ENCODE measurements at regions not wholly inside any gene's neighbourhood (a gene's known extent, or its start where the extent isn't known, plus 50 kb on each side); places are given as distances from the start of the nearest gene placed in this dataset.

DNA sequence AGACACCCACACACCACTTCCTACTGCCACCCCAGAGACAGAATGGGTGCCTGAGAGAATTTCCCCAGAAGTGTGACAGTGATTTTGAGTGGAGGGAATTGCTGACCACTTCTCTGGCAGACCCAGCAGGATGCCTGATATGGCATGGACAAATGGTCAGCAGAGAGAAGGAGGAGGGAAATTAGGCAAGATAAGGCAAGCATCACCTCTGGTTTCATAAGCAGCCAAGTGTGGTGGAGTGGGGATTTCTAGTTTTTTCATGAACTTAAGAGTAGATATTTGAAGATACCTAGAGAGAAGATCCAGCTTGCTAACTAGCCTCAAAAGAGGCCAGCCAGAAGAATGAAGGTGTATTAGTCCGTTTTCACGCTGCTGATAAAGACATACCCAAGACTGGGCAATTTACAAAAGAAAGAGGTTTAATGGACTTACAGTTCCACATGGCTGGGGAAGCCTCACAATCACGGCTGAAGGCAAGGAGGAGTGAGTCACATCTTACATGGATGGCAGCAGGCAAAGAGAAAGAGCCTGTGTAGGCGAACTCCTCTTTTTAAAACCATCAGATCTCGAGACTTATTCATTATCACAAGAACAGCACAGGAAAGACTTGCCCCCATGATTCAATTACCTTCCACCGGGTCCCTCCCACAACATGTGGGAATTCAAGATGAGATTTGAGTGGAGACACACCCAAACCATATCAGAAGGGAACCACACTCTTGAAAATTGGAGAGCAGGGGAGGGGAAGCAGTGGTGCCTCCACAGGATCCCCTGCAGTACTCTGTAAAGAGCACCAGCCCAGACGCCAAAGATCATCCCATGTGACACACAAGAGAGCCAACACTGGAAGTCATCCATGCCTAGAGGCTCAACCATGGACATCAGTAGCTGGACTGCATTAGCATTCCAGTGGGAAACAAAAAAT lies 64.2 kb downstream of the RBM43 start:
- no peak for DNase-seq (ENCODE audit: low read depth in 2 of 2)

DNA sequence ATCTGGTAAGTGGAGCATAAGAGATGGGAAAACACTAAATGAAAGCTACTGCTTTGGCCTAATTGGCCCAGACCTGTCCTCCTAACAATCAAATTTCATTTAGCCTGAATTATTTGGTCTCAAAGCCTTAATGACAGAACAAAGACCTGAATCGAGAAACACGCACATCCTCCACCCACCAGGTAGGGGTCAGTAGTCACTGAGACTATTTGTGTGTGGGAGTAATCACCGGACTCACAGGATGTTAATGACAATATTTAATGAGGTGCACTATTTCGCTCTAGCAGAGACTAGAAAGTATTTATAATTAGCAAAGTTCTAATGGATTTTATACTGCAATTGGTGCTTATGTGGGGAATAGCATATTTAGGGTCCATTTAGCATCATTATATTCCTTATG lies 68.1 kb downstream of the RBM43 start:
- no peak for DNase-seq (ENCODE audit: low read depth in 2 of 2)

DNA sequence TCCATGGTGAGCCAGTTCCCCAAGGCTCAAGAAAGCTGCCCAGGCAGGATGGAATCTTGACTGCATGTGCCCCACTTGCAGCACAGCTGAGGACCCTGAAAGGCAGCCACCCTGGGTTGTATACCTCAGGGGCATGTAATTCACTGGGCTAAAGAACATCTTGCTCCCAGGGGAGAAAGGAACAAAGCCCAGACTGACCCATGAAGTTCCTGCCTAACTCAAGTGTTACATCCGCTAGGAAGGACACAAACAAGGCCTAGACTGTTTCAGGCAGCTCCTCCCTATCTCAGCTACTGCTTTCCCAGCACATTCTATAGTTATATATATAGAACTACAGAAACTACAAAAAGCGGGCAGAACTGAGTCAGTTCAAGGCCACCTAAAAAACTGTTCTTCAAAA lies 69.0 kb downstream of the RBM43 start:
- DNase-seq (ENCODE audit: low read depth in 2 of 2), result no peak

DNA sequence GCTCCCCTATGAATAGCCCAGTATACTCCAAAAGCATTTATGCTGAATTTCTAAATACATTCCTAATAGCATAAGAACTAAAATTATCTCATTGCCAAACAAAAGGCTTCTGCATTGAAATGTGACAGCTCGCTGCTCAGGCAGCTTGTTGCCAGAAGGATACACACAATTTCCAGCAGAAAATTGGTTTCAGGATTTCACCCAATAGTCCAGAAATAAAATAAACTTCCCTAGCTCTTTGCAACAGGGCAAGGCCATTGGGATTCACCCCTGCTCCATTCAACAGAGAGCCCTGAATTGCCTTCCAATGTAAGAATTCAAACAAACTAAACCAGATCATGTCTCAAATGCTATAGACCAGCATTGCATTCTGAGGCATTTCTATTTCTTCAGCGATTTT lies 70.7 kb downstream of the RBM43 start:
- DNase-seq (ENCODE audit: low read depth in 2 of 2), result no peak

DNA sequence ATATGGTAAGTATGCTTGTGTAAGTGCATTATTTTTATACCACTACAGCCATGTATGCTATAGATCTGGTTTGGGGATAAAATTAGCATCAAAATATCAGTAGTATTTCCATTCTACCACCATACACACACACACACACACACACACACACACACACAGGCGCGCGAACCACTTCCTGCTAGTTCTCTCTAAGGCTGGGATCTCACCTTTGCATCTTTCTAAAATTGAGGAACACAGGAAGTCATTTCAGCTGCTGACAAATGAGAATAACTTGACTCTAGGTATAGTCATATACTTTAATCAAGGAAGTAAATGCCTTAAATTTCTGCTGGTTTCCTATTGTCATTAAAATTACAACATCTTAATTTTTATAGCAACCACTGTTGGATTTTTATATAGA lies 72.5 kb downstream of the RBM43 start:
- no peak for DNase-seq (ENCODE audit: low read depth in 2 of 2)

DNA sequence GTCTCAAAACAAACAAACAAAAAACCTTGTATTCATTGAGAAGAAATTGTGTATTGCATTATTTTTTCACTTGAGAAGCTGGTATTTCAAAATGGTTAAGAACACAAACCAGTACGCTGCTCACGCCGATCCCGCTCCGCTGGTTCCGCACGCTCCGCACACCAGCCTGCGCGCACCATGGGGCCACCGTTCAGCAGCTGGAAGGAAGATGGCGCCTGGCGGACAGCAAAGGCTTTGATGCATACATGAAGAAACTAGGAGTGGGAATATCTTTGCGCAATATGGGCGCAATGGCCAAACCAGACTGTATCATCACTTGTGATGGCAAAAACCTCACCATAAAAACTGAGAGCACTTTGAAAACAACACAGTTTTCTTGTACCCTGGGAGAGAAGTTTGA lies 75.7 kb downstream of the RBM43 start:
- DNase-seq (ENCODE audit: low read depth in 2 of 2), result no peak

DNA sequence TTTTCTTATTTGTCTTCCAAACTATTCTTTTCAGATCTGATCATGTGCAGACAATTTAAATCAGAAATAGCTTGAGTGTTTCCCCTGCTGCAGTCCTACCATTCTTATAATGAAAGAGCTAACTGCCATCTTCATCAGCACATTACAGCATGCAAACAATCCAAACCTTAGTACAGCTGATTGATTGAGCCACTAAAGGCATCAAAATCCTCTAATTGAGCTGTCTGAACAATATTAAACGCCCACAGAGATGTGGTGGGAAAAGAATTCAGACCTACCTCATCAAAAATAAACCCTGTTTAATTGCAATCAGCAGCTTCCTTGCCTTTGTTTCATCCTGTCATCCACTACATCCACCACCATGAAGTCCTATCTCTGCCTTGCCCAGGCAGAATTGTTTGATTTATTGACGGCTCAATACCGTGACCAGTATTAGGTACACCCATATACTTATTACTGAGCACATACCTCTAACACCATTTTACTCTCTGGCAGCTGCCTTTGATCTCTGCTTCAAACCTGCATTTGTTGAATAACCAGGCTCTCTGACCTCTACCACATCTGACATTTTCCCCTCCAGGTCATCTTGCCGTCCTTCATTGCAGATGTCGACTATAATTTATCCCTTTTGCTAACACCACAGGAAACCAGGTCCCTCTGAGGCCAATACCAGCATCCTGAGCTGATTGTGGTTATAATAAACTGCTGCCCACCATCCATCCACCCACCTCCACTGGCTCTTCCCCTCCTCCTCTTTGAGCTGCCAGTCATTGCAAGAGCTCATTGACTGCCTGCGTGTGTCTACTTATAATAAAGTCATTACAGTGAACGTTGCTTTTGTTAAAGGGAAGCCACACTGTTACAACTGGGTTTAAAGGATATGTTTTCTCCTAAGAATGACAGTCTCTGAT lies 78.5 kb downstream of the RBM43 start:
- no peak for DNase-seq (ENCODE audit: low read depth in 2 of 2)

DNA sequence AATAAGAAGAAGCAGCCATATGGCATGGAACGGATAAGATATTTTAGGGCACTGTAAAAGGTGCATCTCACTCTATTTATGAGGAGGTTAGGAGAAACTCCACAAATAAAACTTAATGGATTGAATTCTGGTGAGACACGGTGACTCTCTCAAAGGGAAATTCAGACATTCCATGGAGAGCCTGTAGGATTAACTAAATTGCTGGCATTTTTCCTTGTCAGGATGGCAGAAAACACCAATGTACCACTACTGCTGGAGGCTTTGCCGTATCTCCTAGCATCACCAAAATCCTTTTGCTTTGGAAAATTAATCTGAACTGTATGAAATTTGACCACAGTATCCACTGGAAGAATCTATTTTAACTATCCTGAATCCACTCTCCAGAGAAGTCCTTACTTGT lies 79.3 kb downstream of the RBM43 start:
- no peak for DNase-seq (ENCODE audit: low read depth in 2 of 2)

DNA sequence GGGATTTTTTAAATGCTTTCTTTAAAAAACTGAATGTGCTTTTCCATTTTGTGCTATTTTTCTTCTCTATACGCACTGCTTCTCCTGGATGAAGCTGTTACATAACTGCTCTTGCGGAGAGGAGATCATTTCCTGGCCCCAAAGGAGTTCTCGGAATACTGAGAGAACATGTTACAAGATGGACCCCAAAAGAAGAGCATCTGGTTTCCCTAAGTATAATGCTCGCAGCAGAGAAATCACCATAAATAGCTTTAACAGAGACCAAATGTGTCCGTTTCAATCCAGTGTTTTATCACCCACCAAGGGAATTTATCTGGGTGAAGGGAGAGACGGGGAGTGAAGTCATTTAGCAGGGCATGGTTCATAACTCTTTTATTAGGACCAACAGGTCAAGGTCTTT lies 80.1 kb downstream of the RBM43 start:
- DNase-seq (ENCODE audit: low read depth in 2 of 2), result no peak

DNA sequence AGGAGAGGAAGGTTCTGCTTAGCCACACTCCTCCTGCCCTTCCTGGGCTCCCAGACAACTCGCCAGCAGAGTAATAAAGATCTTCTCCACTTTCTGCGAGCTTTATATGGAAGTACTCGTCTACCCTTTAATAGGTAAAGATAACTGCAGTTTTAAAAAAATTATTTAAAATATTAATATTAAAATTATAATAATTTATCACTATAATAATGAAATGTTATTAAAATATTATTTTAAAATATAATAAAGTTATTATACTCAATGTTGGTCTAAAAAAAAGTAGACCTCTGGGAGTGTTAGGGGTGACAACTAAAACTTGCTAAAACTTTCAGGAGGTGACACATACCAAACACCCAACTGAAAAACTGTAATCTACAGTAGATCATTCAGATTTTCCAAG lies 81.5 kb downstream of the RBM43 start:
- no peak for DNase-seq (ENCODE audit: low read depth in 2 of 2)

DNA sequence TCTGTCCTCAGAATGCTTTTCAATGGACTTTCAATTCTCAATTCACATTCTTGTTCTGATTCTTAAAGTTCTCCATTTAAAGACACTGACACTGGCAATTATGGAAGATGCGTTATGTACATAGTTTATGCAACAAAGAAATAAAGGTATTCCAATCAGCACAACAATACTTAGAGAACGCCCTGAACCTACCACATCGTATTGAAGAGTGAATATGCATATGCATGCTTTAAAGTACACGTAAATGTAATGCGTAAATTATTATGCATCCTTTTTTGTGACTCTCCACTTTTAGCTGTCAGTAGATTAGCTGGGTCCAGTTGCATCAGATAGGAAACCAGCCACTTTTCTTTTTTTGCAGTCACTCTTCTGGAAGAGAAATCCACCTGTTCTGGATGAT lies 83.5 kb downstream of the RBM43 start:
- DNase-seq (ENCODE audit: low read depth in 2 of 2), result no peak

DNA sequence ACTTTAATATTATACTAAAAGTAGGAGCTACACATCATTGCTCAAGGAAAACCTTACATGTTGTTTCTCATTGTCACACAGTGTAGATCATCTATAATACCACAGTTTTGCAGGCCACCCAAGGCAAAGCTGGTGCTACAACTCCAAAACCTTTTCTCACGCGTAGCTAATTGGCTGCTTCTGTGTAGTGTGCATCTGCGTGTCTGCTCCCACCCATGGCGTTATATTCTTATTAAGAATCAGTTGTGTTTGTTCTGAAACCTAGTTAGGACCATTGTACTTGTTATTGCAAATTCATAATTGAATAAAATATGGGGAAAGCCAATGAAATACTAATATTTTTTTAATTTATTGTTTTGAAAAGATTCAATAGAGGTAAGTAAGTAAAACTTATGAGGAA lies 83.9 kb downstream of the RBM43 start:
- DNase-seq (ENCODE audit: low read depth in 2 of 2), result no peak

DNA sequence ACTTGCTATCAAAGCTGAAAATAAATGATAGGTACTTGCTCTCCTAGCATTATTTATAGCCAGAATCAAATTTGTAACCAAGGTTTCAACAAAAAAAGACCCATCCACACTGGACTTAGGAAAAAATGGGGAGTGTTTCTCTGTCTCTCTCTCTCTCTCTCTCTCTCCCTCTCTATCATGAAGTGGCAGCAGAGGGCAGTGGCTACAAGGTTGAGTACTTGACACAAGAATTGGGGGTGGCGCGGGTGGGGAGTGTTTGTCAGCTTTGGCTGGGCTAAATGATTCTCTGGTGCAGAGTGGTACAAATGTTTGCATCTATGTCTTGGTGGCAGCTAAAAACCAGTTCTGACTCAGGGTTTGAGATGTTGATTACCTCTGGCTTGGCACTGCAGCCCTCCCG lies 85.0 kb downstream of the RBM43 start:
- no peak for DNase-seq (ENCODE audit: low read depth in 2 of 2)

DNA sequence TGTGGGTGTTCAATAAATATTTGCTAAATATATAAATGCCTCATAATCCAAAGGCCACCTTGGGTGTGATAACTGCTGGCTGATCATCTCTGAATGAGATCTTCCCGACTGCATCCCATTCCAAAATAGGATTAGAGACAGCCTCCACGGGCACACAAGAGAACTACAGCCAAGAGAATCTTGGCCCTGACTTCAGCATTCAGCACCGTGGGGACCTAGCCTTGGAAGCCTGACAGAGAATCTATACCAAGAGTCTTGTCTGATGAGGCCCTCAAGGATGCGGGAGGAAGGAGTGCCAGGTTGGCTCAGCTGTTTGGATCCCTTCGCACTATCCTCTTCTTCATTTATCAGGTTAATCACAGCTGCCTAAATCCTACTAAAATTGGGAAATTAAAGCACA lies 85.8 kb downstream of the RBM43 start:
- DNase-seq (ENCODE audit: low read depth in 2 of 2), result no peak

DNA sequence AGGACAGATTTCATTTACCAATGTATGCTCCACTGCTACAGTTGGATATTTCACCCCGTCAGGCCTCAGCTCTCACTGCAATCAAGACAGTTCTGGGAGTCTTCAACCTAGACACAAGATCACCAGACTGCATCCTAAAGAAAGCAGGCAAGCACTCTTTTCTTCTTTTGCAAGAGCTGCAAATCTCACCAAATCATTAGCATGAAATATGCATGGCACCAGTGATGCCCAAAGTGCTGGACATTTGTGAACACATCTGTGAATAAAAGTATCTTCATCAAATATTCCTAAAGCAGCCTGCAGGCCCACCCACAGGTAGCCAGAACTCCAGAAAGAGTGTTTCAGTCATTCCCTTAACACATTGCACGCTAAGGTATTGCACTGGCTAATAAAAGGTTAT lies 87.5 kb downstream of the RBM43 start:
- DNase-seq (ENCODE audit: low read depth in 2 of 2), result no peak

DNA sequence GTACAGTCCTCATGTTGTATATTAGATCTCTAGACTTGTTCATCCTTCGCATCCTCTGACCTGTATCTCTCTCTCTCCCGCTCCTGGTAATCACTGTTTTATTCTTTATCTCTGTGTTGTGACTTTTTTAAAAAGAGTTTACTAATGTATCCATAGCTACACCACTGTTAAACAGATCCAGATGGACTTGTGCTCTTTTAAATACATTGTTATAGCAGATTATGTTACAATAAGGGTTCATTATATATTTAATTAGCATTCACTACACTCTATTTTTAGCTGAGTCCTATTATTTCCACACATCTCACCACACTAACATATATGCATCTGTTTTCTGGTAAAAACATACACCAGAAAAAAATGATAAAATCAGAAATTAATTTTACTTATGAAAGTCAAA lies 90.5 kb downstream of the RBM43 start:
- no peak for DNase-seq (ENCODE audit: low read depth in 2 of 2)

DNA sequence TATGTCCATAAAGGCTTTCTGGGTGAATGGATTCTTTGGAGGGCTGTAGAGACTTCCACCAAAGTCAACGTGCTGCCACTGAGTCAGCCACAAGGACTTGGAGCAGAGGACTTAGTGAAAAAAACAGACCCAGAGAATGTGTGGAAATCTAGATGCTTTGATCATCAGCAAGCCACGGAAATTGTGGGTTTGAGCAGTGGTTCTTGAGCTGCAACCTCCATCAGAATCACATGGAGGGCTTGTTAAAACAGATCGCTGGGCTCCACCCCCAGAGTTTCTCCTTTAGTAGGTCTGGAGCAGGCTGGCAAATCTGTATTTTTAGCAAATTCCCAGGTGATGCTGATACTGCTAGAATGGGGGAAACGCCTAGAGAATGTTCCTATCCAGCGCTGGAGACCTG lies 95.3 kb downstream of the RBM43 start:
- no peak for DNase-seq (ENCODE audit: low read depth in 2 of 2)

DNA sequence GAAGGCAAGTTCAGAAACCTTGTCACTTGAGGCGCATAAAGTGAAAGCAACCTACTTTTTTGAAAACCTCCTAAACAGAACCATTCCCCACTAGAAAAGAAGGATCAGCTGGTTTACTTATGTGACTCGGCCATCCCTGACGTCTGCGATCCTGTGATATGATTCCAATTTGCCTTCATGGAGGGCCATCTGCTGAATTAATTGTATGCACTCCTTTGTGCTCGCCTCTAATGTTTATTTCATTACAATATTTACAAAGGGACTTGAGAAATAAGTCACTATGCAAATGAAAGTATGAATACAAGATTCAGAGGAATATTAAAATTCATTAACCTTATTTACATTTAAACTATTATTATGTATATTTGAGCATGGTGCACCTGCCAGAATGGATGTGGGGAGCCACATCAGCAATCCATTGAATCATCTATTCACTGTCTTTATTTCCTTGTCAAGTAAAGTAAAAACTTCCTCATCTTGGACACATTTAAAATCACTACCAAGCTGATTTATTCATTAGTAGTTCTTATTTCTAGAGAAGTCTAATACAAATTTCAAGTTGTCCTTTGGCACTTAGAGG lies 96.5 kb downstream of the RBM43 start:
- DNase-seq (ENCODE audit: low read depth in 2 of 2), result no peak

DNA sequence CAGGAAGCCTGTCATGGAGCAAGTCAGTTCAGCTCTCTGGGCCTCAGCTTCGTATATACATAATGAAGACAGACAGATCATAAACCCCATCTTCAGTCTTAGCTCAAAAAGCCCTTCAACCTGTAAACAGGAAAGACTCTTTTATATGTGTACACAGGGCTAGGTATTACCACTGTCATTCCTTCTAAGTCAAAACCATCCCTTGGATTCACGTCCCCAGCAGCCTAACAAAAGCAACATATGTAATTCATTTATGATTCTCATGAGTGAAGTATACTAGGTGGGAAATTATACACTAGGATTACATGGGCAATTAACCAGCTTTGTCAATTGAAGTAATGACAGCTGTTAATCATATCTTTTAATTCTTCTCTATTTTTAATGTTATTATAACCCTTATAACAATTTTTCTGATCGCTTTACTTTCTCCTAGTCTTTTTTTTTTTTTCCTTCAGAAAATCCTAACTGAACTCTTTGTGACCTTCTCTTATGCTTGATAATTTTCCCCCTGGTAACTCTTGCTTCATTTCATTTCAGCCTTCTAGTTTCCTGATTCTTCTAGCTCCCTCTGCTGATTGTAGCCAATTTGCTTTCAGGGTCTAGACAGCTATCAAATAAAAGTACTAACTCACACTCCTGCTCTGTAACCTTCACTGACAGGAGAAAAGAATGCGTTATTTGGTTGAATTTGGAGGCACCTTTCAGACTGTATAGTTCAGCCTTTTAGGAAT lies 99.7 kb downstream of the RBM43 start:
- no peak for DNase-seq (ENCODE audit: low read depth in 2 of 2)

DNA sequence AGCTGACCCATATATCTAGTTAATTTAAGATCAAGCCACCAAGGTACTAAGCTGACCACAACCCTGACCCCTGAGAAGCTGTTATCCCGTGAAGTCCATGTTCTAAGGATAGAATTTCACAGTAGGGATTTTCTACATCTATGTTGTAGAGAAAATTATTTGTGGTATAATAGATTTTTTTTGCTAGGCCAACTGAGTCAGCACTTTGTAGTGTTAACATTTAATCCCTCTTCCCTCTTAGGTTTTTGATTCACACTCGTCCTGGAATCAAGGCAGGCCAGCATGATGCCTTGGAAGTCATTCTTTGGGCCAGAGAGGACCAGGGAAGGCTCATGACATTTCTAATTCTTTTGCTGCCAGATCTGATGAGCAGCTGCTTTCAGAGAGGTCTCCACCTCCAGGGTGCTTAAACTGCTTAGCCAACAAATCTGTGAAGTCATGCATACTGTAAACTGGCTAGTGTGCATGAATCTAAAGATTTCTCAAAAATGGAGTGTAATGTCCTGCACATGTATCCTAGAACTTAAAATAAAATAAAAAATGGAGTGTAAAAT lies 102.5 kb downstream of the RBM43 start:
- DNase-seq (ENCODE audit: low read depth in 2 of 2), result no peak

DNA sequence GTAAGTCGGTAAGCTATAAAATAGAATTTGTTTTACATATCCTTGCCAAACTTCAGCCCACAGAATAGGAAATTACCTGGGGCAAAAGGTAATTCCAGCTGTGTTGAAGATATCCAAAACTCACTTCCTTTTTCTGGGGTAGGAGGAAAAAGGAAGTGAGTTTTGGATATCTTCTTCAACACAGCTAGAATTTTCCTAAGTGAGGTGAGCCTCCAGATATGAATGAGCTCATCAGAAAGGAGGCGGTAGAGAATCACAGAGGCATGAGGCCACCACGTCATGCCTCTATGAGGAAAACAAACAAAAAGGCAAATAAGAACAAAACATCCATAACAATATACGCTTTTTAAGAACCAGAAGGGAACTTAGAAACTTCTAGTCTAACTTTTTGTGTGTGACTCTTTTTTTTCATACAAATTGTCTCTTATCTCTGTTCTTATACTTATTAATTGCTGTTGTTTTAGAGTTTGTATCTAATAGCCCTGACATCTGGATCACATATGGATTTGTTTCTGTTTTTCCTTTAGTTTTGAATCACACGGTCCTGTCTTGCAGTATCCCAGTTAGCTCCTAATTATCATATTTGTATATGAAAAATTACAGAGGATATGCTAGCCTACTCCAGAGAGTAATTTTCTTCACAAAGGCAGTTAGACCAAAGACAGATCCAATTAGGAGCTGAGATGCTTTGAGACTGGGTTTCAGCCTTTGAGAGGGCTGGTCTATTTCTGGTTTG lies 104.5 kb downstream of the RBM43 start:
- no peak for DNase-seq (ENCODE audit: low read depth in 2 of 2)
